Activated CD4-positive, CD25-positive, alpha-beta regulatory T cell (primary cell): ENCODE measurements at regions not wholly inside any gene's neighbourhood (a gene's known extent, or its start where the extent isn't known, plus 50 kb on each side); places are given as distances from the start of the nearest gene placed in this dataset.
"Not testable (repeated sequence)": the region's sequence is repeated elsewhere in the genome, so short reads cannot be mapped to it uniquely, and the experiment has no call there.

ENCODE experiments used
- DNase-seq, 4 experiments: peaks; one replicate each; lab custom pipeline; 2025; lab: John Stamatoyannopoulos, UW

- DNase-seq = not testable (repeated sequence)
Observed at GRCh38 chr1:121116522-121117297, 67.4 kb downstream of the FAM72B start.

GRCh38 chr1:121117298-121117611 lies 66.9 kb downstream of the FAM72B start:
- not testable (repeated sequence) for DNase-seq

GRCh38 chr1:121117622-121118479 lies 66.3 kb downstream of the FAM72B start:
- not testable (repeated sequence) for DNase-seq
